ENCODE measurements at regions not wholly inside any gene's neighbourhood (a gene's known extent, or its start where the extent isn't known, plus 50 kb on each side); places are given as distances from the start of the nearest gene placed in this dataset.

DNA sequence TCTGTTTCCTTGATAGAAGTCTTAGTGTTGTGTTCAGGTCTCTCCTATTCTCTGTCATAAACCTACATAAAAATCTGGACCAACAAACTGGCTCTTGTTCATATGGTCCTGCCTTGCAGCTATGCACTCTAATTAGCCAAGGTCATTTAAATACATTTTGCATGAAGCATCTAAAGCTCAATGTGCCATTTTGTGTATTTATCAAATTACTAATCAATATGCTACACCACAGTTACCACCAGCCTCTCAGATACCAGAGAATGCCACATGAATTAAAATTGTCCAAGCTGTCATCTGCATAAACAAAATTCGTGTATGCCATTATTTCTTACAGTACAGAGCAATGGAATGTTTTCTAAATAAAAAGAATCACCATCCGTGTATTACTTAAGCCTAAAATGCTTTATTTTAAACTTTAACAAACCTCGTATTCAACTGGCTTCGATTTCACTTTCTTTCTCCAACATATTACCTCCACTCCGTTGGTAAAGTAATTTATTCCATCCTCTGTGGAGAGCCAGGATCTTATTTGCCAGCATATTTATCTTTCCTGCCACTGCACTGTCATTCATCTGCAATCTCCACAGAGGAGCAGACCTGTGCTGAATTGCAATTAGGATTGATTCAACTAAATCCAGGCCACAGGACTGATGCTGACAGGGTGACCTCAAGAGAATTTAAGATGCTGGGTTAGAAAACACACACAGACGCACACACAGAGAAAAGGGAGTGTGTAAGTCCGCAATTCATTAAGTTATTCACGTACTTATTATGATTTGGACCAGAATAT, 284.1 kb upstream of the FOXG1 start:
- no peak for DNase-seq (ENCODE audit: low spot score)

DNA sequence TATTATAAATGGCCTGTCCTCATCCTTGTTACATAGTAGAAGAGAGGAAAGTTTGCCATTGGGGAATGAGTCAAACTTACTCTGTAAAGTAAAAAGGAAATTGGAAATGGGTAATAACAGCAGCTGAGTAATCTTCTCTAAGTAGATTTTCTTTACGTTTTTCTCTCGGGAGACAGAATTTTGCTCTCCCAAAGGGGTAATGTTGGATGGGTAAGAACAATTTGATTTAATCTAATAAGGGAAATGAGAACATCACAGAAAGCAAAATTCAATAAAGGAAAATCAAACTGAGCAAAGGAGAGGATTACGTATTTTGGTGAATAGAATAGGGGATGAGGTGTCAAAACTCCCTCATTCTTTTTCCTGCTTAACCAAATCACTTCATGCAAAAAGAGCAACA, 283.1 kb upstream of the FOXG1 start:
- no peak for DNase-seq (ENCODE audit: low spot score)

DNA sequence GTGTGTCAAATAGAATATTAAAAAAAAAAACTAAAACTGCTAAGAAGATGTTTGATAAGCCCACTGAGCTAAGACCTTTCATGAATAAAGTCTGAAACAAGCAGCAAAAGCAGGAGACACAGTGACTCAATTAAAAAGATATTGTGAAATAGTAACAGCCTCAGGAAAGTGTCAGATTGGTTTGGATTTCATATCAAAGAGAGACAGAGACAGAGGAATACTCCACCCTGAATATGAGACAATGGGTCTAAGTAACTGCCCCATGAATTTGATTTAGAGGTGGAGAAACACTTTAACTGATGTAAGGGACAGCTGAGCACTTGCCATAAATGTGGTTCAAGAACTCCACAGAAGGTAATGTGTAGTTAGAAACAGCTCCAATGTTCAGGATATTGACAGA, 277.9 kb upstream of the FOXG1 start:
- no peak for DNase-seq (ENCODE audit: low spot score)

DNA sequence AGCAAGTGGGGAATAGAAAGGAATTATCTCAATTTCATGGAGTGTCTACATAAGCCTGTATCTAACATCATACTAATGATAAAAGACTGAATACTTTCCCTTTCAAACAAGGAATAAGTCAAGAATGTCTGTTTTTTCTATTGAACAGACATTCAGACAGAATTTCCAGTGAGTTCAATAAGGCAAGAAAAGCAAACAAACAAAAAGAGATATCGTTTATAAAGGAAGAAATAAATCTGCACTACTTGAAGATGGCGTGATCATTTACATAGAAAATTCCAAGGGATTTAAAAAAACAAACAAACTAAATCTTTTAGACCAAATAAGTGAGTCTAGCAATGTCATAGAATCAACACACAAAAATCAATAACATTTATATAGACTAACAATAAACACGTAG, 273.1 kb upstream of the FOXG1 start:
- DNase-seq (ENCODE audit: low spot score): no peak

DNA sequence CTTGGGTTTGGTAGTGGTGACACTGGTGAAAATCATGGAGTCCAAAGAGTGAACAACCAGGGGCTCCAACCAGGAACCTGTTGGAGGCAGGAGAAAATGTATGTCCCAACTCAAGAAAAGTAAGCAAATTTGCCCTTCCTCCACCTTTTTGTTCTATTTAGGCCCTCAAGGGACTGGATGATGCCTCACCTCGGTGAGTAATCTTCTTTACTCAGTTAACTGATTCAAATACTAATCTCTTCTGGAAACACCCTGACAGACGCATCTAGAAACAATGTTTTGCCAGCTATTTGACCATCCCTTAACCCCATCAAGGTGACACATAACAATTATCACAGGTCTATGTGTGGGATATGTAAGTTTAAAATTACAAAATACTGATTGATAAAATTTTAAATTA, 272.4 kb upstream of the FOXG1 start:
- DNase-seq (ENCODE audit: low spot score): no peak

DNA sequence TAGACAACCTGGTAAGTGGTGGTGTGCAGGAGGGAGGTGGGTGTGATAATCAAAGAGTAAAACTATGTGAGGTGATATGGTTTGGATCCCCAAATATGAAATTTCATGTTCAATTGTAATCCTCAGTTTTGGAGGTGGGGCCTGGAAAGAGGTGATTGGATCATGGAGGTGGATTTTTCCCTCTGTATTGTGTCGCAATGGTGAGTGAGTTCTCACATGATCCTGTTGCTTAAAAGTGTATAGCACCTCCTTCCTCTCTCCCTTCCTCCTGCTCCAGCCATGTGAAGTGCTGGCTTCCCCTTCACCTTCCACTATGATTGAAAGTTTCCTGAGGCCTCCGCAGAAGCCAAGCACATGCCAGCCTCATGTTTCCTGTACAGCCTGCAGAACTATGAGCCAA, 270.2 kb upstream of the FOXG1 start:
- no peak for DNase-seq (ENCODE audit: low spot score)

DNA sequence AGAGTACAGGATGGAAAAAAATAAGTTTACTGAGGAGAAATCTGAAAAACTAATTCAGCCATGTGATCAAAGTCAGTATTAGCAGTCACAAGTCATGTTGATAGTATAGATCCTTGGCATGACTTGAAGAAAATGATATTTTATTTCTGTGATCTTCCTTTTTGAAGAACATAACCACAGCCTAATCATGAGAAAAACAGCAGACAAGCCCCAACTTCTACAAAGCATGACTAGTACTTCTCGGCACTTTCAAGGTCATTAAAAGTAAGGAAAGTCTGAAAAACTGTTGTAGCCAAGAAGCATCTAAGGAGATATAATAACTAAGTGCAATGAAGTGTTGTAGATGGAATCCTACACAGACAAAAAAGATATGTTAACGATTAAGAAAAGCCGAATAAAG, 264.1 kb upstream of the FOXG1 start:
- no peak for DNase-seq (ENCODE audit: low spot score)

DNA sequence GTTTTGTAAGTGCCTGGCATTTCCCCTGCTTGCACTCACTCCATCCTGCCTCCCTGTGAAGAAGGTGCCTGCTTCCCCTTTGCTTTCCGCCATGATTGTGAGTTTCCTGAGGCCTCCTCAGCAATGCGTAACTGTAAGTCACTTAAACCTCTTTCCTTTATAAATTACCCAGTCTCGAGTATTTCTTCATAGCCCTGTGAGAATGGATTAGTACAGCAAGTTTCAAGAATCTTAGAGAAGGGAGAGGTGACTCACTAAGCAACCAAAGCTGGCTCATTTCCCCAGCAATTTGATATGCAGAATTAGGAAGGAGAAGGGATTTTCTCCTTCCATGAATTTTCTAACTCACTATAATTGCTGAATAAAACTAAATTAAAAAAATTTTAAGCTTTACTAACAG, 251.0 kb upstream of the FOXG1 start:
- DNase-seq (ENCODE audit: low spot score): no peak

DNA sequence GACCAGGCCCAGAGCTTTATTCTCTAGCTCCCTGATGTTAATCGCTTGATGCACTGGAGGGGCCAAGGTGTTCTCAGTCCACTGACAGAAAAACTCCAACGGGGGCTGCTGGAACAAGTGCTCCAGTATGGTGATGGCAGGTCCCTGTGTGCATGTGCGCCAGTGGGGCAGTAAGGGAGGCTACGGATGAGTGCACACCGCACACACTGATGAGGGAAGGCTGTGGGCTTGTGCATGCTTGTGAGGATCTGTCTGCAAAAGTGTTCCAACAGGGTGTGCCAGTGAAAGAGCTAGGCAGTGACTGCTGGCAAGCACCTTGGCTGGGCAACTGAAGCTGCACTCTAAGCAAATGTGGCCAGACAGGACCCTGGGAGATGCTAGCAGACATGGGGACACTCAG, 229.7 kb upstream of the FOXG1 start:
- DNase-seq (ENCODE audit: low spot score): no peak

DNA sequence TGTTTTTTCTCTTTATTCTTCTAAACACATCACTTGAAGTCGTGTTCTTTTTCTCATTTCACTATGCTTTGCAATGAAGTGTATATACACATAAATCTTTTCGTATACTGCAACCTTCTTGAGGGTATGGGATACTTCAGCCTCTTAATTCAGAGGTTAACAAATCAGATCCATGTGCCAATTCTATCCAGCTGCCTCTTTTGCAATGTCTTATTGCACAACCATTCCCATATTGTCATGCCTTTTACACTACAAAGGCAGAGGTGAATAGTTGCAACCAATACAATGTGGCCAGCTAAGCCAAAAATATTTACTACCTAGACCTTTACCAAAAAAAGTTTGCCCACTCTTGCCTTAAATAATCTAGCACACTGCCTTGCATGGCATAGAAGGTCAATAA, 224.5 kb upstream of the FOXG1 start:
- DNase-seq (ENCODE audit: low spot score): no peak

DNA sequence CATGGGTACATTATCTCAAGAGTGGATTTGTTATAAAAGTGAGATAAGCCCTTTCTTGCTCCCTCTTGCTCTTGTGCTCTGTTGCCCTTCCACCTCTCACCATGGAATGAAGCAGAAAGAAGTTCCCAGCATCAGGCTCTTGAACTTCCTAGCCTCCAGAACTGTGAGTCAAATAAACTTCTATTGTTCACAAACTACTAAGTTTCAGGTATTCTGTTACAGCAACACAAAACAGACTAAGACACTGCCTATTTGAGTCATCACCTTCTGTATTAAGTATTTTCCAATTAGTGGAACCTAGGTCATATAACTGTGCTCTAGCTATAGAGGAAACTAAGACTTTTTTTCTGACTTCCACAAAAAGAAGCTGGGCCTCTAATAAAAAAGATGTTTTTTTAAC, 201.2 kb upstream of the FOXG1 start:
- no peak for DNase-seq (ENCODE audit: low spot score)

DNA sequence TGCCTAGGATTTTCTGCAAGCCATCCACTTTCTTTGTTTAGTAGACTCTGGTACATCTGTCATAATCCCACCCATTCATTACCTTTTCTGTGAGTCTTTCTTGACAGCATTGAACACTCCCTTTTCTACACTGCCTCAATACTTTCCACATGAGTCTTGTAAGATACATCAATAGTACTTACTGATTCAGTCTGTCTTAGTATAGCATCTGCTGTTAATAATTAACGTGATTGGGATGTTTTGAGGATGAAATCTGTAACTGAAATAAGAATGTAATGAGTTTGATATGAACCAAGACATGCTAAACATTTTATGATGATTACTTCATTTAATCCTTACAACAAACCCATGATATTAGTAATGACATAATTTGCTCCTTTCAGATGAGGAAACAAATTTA, 196.2 kb upstream of the FOXG1 start:
- peak; percentile 9 for DNase-seq (ENCODE audit: low spot score)

DNA sequence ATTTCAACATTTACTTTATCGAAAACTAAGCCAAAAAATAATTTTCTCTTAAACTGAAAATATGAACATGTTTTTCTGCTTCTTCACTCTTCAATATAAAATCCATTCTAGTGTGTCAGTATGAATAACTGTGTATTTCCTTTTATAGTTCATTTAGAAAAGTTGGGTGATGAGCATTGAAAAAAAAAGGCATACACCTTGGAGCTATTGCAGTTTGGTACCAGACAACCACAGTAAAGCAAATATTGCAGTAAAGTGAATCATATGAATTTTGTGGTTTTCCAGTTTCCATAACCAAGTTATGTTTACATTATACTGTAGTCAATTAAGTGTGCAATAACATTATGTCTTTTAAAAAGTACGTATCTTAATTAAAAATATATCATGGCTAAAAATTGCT, 195.0 kb upstream of the FOXG1 start:
- no peak for DNase-seq (ENCODE audit: low spot score)

DNA sequence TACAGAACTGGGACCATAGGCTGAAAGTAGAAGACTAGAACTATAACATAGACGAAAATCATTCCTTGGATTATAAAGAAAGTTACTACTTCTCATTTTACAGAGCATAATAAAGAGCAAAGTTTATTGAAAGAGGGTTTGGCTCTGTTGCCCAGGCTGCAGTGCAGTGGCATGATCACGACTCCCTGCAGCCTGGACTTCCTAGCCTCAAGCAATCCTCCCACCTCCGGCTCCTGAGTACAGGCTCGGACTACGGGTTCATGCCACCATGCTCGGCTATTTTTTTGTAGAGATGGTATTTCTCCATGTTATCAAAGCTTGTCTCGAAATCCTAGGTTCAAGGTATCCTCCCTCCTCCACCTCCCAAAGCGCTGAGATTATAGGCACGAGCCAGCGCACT, 190.1 kb upstream of the FOXG1 start:
- no peak for DNase-seq (ENCODE audit: low spot score)

DNA sequence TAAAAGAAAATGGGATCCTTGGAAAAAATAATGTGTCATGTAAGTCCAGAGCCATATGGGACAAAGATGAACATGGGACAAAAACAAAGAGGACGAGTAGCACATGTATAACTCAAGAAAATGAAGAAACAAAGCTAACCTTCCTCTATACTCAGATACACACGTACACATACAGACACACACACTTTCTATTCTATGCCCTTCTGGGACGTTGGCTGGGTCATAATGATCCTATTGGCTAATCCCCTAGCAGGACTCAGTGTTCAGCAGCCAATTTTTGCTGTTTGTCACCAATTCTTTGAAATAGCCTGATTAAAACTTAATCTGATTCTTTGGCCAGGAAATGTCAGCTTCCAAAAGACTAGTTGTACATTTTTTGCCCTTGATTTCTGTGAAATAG, 189.4 kb upstream of the FOXG1 start:
- no peak for DNase-seq (ENCODE audit: low spot score)

DNA sequence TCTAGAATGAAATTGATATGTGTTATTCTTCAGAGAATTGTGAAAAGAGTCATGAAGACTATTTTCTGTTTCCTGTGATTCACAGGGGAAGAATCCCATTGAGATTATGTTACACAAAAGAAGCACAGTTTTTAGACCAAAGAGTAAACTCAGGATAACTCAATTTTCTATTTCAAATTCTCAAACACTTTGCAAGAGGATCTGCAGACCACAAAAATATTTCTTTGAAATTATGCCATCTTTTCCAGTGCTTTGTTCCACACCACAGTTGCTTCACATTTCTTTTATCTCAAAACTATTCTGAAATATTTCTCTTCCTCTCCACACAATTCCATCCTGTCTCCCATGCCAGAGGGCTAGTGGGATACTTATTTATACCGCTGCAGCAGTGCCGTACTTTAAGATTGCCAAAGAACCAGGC, 188.9 kb upstream of the FOXG1 start:
- no peak for DNase-seq (ENCODE audit: low spot score)

DNA sequence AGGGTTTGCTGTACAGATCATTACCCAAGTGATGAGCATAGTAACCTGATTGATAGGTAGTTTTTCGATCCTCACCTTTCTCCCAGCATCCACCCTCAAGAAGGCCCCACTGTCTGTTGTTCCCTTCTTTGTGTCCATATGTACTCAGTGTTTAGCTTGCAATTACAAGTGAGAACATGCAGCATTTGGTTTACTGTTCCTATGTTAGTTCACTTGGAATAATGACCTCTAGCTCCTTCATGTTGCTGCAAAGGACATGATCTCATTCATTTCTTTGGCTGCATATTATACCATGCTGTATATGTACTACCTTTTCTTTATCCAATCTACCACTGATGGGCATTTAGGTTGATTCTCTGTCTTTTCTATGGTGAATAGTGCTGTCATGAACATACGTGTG, 181.6 kb upstream of the FOXG1 start:
- no peak for DNase-seq (ENCODE audit: low spot score)

DNA sequence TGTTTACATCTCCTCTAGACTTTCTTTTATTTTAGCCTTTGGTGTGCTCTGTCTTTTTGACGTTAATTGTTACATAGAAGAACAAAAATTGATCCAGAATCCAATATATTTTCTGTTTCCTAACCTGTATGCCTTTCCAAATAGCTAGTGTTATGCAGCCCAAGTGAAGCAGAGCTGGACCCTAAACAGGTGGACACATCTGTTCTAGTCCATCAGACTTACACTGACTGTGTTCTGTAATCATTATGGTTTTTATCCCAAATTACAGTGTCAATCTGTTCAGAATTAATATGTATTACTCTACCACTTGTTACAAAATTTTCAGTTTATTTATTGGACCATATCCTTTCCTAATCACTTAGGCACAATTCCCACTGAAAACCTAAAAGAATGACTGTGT, 176.8 kb upstream of the FOXG1 start:
- no peak for DNase-seq (ENCODE audit: low spot score)

DNA sequence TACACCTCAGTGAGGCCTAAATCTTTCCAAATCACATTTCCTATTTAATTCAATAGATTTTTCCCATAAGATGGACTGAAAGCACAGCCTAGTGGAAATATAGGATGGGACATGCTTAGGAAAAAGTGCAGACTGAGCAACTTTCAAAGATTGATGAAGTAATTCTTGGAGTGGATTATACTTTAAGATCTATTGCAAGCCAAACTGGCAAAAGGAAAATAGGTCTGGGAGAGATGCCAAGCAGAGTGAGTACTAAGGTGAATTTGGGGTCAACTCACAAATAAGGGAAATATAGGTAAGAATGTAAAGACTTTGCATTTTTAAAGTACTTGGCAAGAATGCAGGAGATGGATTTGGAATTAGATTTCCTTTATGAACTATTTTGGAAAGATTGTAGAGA, 170.2 kb upstream of the FOXG1 start:
- no peak for DNase-seq (ENCODE audit: low spot score)

DNA sequence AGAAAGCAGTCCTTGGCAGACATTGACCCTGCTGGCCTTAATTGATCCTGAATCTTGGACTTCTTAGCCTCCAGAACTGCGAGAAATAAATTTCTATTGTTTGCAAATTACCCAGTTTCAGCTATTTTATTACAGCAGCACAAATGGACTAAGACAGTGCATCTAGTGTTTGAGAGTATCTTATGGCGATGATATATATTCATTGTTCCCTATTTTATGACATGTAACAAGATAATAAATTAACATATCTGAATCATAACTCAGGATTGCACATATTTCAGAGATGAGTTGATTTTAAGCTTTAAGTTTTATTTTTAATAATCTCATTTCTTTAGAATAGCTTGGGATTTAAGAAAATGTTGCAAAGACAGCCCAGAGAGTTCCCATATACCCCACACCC, 167.4 kb upstream of the FOXG1 start:
- DNase-seq (ENCODE audit: low spot score): no peak

DNA sequence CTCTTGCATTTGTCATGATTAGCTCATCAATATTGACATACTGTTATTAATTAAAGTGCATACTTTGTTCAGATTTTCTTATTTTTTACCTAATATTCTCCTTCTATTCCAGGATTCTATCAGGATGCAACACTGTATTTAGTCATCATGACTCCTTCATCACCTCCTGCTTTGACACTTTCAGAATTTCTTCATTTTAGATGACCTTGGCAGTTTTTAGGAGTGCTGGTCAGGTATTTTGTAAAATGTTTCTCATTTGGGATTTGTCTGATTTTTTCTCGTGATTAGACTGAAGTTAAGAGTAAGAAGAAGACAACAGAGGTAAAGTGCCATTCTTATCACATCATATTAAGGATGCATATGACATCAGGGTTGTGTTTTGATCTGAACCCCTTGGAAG, 167.0 kb upstream of the FOXG1 start:
- DNase-seq (ENCODE audit: low spot score): no peak

DNA sequence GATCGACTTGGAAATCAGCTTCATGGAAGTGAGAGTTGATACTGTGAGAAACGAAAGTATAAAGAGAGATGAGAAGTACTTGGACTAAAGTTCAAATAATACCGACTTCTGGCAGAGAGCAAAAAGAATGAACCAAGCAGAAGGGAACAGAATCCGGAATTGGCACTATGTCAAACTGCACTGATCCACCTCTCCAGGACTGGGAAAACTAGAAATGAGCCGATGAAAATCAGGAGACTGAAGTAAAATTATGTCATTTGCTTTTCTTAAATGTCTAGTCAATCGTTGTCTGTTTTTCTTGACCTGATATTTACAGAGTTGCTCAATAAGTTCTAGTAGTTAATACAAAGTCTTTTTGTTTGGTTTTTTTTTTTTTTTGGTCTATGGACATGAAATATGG, 163.0 kb upstream of the FOXG1 start:
- DNase-seq (ENCODE audit: low spot score): no peak

DNA sequence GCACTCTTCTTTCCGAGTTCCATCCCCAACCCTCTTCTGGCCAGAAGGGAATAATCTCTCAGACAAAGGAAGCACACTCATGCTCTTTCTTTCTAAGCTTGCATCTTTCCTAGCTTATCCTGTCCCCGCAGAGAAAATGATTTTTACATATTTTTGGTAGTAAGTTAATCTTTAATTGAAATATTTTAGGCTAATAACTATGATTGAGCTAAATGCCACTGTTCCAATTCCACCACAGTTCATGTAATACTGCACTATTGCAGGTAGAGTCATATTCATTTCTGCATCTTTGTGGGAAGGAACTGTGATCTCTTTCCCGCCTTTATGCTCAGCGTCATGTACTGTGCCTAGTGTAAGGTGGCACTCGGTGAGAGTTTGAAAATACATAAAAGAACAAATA, 158.9 kb upstream of the FOXG1 start:
- DNase-seq (ENCODE audit: low spot score): no peak

DNA sequence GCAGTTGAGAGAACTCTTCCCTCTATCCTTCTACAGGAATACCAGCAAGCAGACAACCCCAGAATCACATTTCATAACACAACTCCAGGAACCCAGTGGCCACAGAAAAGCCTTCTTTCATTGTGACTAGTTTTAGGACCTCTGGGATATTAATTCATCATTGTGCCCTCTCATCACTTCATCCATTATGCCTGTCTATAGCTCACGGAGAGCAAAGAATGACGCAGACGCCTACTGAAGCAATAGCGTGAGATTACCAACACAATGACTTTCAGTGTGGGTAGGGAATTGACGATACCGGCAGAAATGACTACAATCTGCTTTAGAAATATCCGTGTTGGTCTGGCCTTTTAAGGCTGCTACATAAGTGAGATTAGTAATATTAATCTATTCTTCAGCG, 158.1 kb upstream of the FOXG1 start:
- no peak for DNase-seq (ENCODE audit: low spot score)

Data from kidney tubule cell (primary cell).